ENCODE measurements at regions not wholly inside any gene's neighbourhood (a gene's known extent, or its start where the extent isn't known, plus 50 kb on each side); places are given as distances from the start of the nearest gene placed in this dataset.
"Not testable (repeated sequence)": the region's sequence is repeated elsewhere in the genome, so short reads cannot be mapped to it uniquely, and the experiment has no call there.

DNA sequence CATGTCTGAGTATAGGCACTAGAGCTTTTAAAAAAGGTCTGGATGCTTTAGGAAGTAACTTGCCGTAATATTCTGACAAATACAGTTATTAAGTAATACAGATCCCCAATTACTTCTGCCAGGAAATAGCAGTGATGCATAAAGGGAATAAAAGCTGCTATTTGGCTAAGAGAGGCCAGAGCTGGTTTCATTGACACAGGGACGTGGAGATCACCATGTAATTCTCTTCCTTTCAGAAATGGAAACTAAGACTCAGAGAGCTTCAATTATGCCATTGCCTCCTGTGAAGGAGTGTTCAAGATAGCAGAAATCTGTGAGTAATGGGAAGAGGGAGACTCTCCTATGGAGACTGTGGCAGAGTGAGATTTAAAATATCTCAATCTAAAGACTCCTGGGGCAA lies 238.1 kb downstream of the SLITRK2 start:
- no peak for ATAC-seq

DNA sequence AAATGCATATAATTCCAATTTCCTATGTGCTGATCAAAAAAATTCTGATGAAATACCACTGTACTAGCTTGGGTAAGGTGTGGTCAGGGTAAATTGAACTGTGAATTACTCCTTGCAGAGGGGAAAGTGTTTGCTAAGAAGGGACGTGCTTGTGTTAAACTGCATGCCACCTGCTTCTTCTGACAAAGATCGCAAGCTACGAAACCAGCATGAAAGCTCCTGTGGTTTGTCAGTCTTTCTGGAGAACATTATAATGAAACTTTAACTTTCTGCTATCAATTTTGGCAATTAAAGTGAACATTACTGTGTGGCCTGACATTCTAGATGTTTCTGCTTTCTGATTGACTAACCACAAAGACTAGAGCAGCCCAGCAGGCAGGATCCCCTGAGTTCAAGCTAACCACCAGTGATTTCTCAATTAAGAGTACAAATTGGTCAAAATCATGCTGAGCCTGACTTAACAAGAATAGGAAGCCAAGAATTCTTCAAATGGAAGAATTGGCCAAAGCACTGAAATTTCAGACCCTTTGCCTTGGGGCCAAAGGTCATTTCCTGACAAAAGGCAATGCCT lies 239.0 kb downstream of the SLITRK2 start:
- H3K36me3 ChIP-seq: no peaks in the 10 kb centered on the region
- TF ChIP-seq CTCF (IDR thresholded peaks at IDR 0.05 in 4 of 5, conservative IDR thresholded peaks at IDR 0.05 in 1 of 5) (no peak), POLR2A (IDR thresholded peaks at IDR 0.05) (no peak)
- H3K9me3 ChIP-seq: no peaks in the 10 kb centered on the region
- no peak overlapping the region for H3K27ac ChIP-seq
- DNase-seq (no peak), ATAC-seq (no peak)
- H3K4me1 ChIP-seq: no peaks in the 10 kb centered on the region
- in situ Hi-C loops (cut with MboI; ENCODE audit: low sequenced_read_pairs in 4 of 4) (no loop called here), intact Hi-C loops (cut with DNase I; ENCODE audit: low total_unique reads) (no loop called here)
- H3K4me3 ChIP-seq: no peak overlapping the region
- no peaks in the 10 kb centered on the region for H3K27me3 ChIP-seq

More for the DNA sequence above, 238.1 kb downstream of the SLITRK2 start:
- Histone ChIP-seq H3K4me1 (no peaks in the 10 kb centered on the region), H3K4me3 (no peak overlapping the region), H3K27me3 (no peaks in the 10 kb centered on the region), H3K36me3 (no peaks in the 10 kb centered on the region), H3K27ac (no peak overlapping the region), H3K9me3 (no peaks in the 10 kb centered on the region)
- no peak for DNase-seq
- TF ChIP-seq CTCF (IDR thresholded peaks at IDR 0.05 in 4 of 5, conservative IDR thresholded peaks at IDR 0.05 in 1 of 5): no peak
- TF ChIP-seq POLR2A (IDR thresholded peaks at IDR 0.05): no peak
- intact Hi-C loops (cut with DNase I; ENCODE audit: low total_unique reads) (no loop called here), in situ Hi-C loops (cut with MboI; ENCODE audit: low sequenced_read_pairs in 4 of 4) (no loop called here)

DNA sequence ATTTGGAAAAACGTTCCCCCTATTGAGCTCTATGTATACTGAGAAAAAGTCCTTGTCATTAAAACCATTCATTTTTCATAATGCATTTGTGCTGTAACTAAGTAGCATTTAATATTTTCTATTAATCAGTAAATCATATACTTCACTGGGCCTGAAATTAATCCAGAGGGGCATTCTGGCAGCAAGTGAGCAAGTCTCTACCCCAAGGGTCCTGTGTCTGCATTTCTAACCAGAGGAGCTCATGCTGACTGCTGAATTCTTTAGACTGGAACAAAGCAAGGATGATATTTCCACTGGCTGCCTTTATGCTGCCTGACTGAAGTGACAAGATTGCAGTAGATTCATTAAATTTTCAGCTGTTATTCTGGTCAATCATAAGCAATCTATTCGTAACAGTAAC lies 246.5 kb downstream of the SLITRK2 start:
- Histone ChIP-seq H3K4me1 (no peaks in the 10 kb centered on the region), H3K4me3 (no peak overlapping the region), H3K36me3 (no peaks in the 10 kb centered on the region), H3K27me3 (no peaks in the 10 kb centered on the region), H3K27ac (no peak overlapping the region), H3K9me3 (no peaks in the 10 kb centered on the region)
- ATAC-seq: no peak
- in situ Hi-C loops (cut with MboI; ENCODE audit: low sequenced_read_pairs in 4 of 4): no loop called here
- intact Hi-C loops (cut with DNase I; ENCODE audit: low total_unique reads): no loop called here
- no peak for DNase-seq
- TF ChIP-seq CTCF (IDR thresholded peaks at IDR 0.05 in 4 of 5, conservative IDR thresholded peaks at IDR 0.05 in 1 of 5): no peak
- TF ChIP-seq POLR2A (IDR thresholded peaks at IDR 0.05): no peak

DNA sequence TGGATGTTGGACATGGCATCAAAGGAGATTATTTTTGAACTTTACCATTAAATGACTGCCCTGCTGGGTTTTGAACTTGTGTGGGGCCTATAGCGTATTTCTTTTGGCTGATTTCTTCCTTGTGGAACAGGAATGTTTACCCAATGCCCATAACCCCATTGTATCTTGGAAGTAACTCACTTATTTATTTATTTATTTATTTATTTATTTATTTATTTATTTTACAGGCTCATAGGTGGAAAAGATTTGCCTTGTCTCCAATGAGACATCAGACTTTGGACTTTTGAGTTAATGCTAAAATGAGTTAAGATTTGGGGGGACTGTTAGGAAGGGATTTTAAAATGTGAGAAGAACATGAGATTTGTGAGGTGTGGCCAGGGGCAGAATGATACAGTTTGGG lies 273.1 kb downstream of the SLITRK2 start:
- H3K4me3 ChIP-seq: no peak overlapping the region
- DNase-seq (no peak), ATAC-seq (no peak)
- no peaks in the 10 kb centered on the region for H3K27me3 ChIP-seq
- no peaks in the 10 kb centered on the region for H3K9me3 ChIP-seq
- no peaks in the 10 kb centered on the region for H3K36me3 ChIP-seq
- TF ChIP-seq CTCF (IDR thresholded peaks at IDR 0.05 in 4 of 5, conservative IDR thresholded peaks at IDR 0.05 in 1 of 5): no peak
- TF ChIP-seq POLR2A (IDR thresholded peaks at IDR 0.05): no peak
- H3K4me1 ChIP-seq: no peaks in the 10 kb centered on the region
- intact Hi-C loops (cut with DNase I; ENCODE audit: low total_unique reads): no loop called here
- no peak overlapping the region for H3K27ac ChIP-seq
- in situ Hi-C loops (cut with MboI; ENCODE audit: low sequenced_read_pairs in 4 of 4): no loop called here

DNA sequence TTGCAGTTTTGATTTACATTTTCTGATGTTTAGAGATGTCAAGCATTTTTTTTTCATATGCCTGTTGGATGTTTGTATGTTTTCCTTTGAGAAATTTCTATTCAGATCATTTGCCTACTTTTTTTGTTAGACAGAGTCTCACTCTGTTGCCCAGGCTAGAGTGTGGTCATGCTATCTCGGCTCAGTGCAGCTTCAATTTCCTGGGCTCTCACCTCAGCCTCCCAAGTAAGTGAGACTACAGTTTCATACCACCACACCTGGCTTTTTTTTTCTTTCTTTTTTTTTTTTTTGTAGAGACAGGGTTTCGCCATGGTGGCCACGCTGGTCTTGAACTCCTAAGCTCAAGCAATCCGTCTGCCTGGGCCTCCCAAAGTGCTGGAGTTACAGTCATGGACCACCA lies 291.7 kb downstream of the SLITRK2 start:
- intact Hi-C loops (cut with DNase I; ENCODE audit: low total_unique reads) (no loop called here), in situ Hi-C loops (cut with MboI; ENCODE audit: low sequenced_read_pairs in 4 of 4) (no loop called here)
- H3K27me3 ChIP-seq: no peaks in the 10 kb centered on the region
- no peak overlapping the region for H3K4me3 ChIP-seq
- ATAC-seq (no peak), DNase-seq (no peak)
- no peaks in the 10 kb centered on the region for H3K36me3 ChIP-seq
- no peaks in the 10 kb centered on the region for H3K9me3 ChIP-seq
- no peaks in the 10 kb centered on the region for H3K4me1 ChIP-seq
- TF ChIP-seq POLR2A (IDR thresholded peaks at IDR 0.05) (no peak), CTCF (IDR thresholded peaks at IDR 0.05 in 4 of 5, conservative IDR thresholded peaks at IDR 0.05 in 1 of 5) (no peak)
- H3K27ac ChIP-seq: no peak overlapping the region

GRCh38 chrX:146119074-146119473 lies 301.4 kb downstream of the SLITRK2 start:
- in situ Hi-C loops (cut with MboI; ENCODE audit: low sequenced_read_pairs in 4 of 4): not testable (repeated sequence)

More at GRCh38 chrX:146119074-146119473, 301.4 kb downstream of the SLITRK2 start:
- H3K27me3 ChIP-seq; H3K9me3 ChIP-seq; H3K27ac ChIP-seq; H3K4me3 ChIP-seq; H3K36me3 ChIP-seq; H3K4me1 ChIP-seq; DNase-seq; intact Hi-C loops (cut with DNase I; ENCODE audit: low total_unique reads); ATAC-seq: not testable (repeated sequence)

Data from gastrocnemius medialis (tissue), 4 donors.